Mucosa of rectum (tissue), 2 donors: ENCODE measurements at regions not wholly inside any gene's neighbourhood (a gene's known extent, or its start where the extent isn't known, plus 50 kb on each side); places are given as distances from the start of the nearest gene placed in this dataset.

Experiments
- H3K27ac ChIP-seq, 2 donors: one replicate each; pipeline ENCODE4 v1.7.0; 2013; ENCODE audit warnings: inconsistent platforms in 2 of 2, low read depth in 2 of 2, low read length in 2 of 2
- H3K27me3 ChIP-seq, 2 donors: one replicate each; pipeline ENCODE4 v1.7.0; 2013; ENCODE audit warnings: low read length in 2 of 2; ENCODE audit not compliant: control insufficient read depth in 2 of 2, insufficient read depth in 2 of 2
- H3K36me3 ChIP-seq, 2 donors: one replicate each; pipeline ENCODE4 v1.7.0; 2013; ENCODE audit warnings: low read length in 2 of 2; ENCODE audit not compliant: control insufficient read depth in 2 of 2, insufficient read depth in 2 of 2
- H3K4me1 ChIP-seq, 2 donors: one replicate each; pipeline ENCODE4 v1.7.0; 2013; ENCODE audit warnings: low read length in 2 of 2, mild to moderate bottlenecking in 1 of 2; ENCODE audit not compliant: control insufficient read depth in 2 of 2, insufficient read depth in 2 of 2
- H3K4me3 ChIP-seq, 2 donors: one replicate each; pipeline ENCODE4 v1.7.0; 2013; ENCODE audit warnings: low read length in 2 of 2
- H3K9ac ChIP-seq, 2 donors: one replicate each; pipeline ENCODE4 v1.7.0; 2013; ENCODE audit warnings: low read length in 2 of 2, low read depth in 1 of 2, mild to moderate bottlenecking in 1 of 2
- H3K9me3 ChIP-seq, 2 donors: one replicate each; pipeline ENCODE4 v1.7.0; 2013; ENCODE audit warnings: low read length in 2 of 2; ENCODE audit not compliant: control insufficient read depth in 2 of 2
- donor health status: healthy.
- donor health status: Normal muscosa, but diverticular disease.

- Histone ChIP-seq H3K9ac (no peak overlapping the region), H3K9me3 (no peaks in the 10 kb centered on the region), H3K4me1 (no peaks in the 10 kb centered on the region), H3K4me3 (no peak overlapping the region), H3K27ac (no peak overlapping the region), H3K27me3 (no peaks in the 10 kb centered on the region), H3K36me3 (no peaks in the 10 kb centered on the region)
These were observed 764.6 kb downstream of the NCAM2 start for GRCh38 chr21:21762855-21763254.

DNA sequence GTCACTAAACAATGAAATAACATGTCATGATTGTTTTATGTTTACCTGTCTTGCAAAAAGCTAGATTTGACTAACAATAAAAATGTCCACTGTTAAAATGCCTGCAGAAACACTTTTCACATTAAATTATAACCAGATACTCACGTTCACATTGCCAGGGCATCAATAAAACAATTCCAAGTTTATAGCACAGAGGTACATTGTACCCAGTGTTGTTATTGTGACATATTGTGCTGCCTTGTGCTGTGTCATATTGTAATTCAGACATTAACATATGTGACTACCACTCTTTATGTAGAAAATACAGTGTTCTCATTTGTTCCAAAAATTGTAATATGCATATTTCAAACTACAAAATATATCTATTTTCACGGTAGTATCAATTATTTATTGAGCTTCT is 766.1 kb downstream of the NCAM2 start:
- Histone ChIP-seq H3K9me3 (peaks cover 0 to 2% of the 10 kb centered on the region in 2 donors), H3K27ac (no peak overlapping the region), H3K4me1 (no peaks in the 10 kb centered on the region), H3K27me3 (no peaks in the 10 kb centered on the region), H3K4me3 (no peak overlapping the region), H3K9ac (no peak overlapping the region), H3K36me3 (no peaks in the 10 kb centered on the region)

DNA sequence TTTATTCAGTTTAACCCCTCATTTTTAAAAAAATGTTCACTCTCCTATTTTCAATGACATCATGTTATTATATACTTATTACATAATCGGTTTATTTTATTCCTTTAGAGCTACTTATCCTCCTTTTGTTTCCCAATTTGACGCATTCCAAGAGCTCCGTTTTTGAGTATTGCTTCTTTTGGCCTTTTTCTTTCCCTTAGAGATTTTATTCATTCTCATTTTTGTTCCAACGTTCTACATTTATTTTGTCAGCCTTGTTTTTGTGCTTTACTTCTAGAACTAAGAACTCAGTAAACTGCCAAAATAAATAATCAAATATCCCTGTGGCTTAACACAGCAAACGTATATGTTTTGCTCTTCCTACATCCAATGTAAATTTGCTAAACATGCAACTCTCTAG is 769.1 kb downstream of the NCAM2 start:
- Histone ChIP-seq H3K9ac (no peak overlapping the region), H3K36me3 (no peaks in the 10 kb centered on the region), H3K4me1 (no peaks in the 10 kb centered on the region), H3K4me3 (no peak overlapping the region), H3K27ac (no peak overlapping the region), H3K9me3 (peaks cover 0 to 2% of the 10 kb centered on the region in 2 donors), H3K27me3 (no peaks in the 10 kb centered on the region)

DNA sequence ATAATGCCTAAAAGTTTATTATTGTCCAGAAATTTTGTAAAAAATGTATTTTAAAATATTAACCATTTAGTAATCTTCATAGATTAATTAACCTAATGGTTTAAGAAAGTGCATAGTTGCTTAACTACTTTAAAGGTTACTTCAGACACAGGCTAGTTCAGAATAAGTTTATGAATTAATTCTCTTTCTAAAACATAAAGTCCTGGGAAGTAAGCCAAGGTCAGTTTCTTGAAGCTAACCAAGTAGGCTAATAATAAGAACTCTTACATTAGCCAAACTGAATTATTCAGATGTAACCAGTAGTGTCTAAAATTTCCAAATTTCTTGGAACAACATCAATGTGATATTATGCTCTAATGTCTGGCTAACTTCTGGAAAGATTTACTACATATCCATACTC is 790.4 kb downstream of the NCAM2 start:
- H3K4me3 ChIP-seq, result no peak overlapping the region
- H3K27me3 ChIP-seq, result no peaks in the 10 kb centered on the region
- no peak overlapping the region for H3K9ac ChIP-seq
- H3K36me3 ChIP-seq, result no peaks in the 10 kb centered on the region
- no peak overlapping the region for H3K27ac ChIP-seq
- no peaks in the 10 kb centered on the region for H3K9me3 ChIP-seq
- no peaks in the 10 kb centered on the region for H3K4me1 ChIP-seq

GRCh38 chr21:21801921-21802320 is 803.7 kb downstream of the NCAM2 start:
- no peaks in the 10 kb centered on the region for H3K27me3 ChIP-seq
- no peak overlapping the region for H3K27ac ChIP-seq
- H3K9me3 ChIP-seq, result no peaks in the 10 kb centered on the region
- no peak overlapping the region for H3K4me3 ChIP-seq
- no peaks in the 10 kb centered on the region for H3K4me1 ChIP-seq
- H3K36me3 ChIP-seq, result no peaks in the 10 kb centered on the region
- H3K9ac ChIP-seq, result no peak overlapping the region

GRCh38 chr21:21806711-21807597 is 808.7 kb downstream of the NCAM2 start:
- H3K4me3 ChIP-seq, result no peak overlapping the region
- no peak overlapping the region for H3K27ac ChIP-seq
- H3K9ac ChIP-seq, result no peak overlapping the region
- no peaks in the 10 kb centered on the region for H3K36me3 ChIP-seq
- H3K9me3 ChIP-seq, result no peaks in the 10 kb centered on the region
- H3K4me1 ChIP-seq, result no peaks in the 10 kb centered on the region
- H3K27me3 ChIP-seq, result no peaks in the 10 kb centered on the region

DNA sequence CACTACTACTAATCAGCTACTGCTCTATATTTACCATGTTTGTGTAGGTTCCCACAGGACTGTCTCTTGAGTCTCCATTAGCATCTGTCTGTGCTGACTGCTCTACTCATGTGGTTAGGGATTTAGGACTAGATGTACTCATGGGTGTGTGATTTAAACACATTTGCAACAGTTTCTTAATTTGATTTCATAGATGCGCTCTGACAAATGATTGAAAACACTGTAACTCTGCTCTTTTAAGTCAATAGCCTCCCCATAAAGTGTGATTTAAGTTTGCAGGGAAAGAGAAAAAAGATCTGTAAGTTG is 809.3 kb downstream of the NCAM2 start:
- no peaks in the 10 kb centered on the region for H3K36me3 ChIP-seq
- no peak overlapping the region for H3K27ac ChIP-seq
- H3K9ac ChIP-seq, result no peak overlapping the region
- H3K27me3 ChIP-seq, result no peaks in the 10 kb centered on the region
- no peak overlapping the region for H3K4me3 ChIP-seq
- H3K4me1 ChIP-seq, result no peaks in the 10 kb centered on the region
- no peaks in the 10 kb centered on the region for H3K9me3 ChIP-seq

GRCh38 chr21:21813289-21813688 is 815.1 kb downstream of the NCAM2 start:
- H3K4me1 ChIP-seq, result no peaks in the 10 kb centered on the region
- H3K27me3 ChIP-seq, result no peaks in the 10 kb centered on the region
- no peaks in the 10 kb centered on the region for H3K9me3 ChIP-seq
- H3K4me3 ChIP-seq, result no peak overlapping the region
- no peak overlapping the region for H3K9ac ChIP-seq
- no peak overlapping the region for H3K27ac ChIP-seq
- no peaks in the 10 kb centered on the region for H3K36me3 ChIP-seq

GRCh38 chr21:21813934-21814333 is 815.7 kb downstream of the NCAM2 start:
- Histone ChIP-seq H3K27ac (no peak overlapping the region), H3K27me3 (no peaks in the 10 kb centered on the region), H3K4me3 (no peak overlapping the region), H3K36me3 (no peaks in the 10 kb centered on the region), H3K9ac (no peak overlapping the region), H3K4me1 (no peaks in the 10 kb centered on the region), H3K9me3 (no peaks in the 10 kb centered on the region)

DNA sequence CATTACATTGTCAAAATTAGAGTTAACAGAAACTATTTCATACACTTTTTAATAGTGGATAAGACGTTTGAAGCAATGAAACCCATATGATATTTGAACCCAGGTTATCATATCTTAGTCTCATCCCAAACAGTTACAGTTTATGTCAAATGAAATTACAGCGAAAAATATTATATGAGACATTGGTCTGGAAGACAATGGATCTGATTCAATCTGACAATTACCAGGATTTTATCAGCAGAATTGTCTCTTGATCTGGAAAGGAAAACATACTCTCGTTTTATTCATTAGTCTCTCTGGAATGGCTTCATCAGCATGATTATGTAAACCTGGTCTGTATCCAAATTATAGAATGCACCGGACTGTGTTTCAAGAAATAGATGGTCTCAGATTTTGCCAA is 818.6 kb downstream of the NCAM2 start:
- no peak overlapping the region for H3K4me3 ChIP-seq
- no peaks in the 10 kb centered on the region for H3K9me3 ChIP-seq
- no peak overlapping the region for H3K9ac ChIP-seq
- no peaks in the 10 kb centered on the region for H3K36me3 ChIP-seq
- no peak overlapping the region for H3K27ac ChIP-seq
- no peaks in the 10 kb centered on the region for H3K4me1 ChIP-seq
- no peaks in the 10 kb centered on the region for H3K27me3 ChIP-seq
